ENCODE measurements at regions not wholly inside any gene's neighbourhood (a gene's known extent, or its start where the extent isn't known, plus 50 kb on each side); places are given as distances from the start of the nearest gene placed in this dataset.
"Not testable (repeated sequence)": the region's sequence is repeated elsewhere in the genome, so short reads cannot be mapped to it uniquely, and the experiment has no call there.

- H3K27ac ChIP-seq, result no peak overlapping the region
- H3K9me3 ChIP-seq (ENCODE audit: low read depth, low read length), result no peaks in the 10 kb centered on the region
- TF ChIP-seq EZH2 (IDR thresholded peaks at IDR 0.05) (no peak), POLR2AphosphoS5 (IDR thresholded peaks at IDR 0.05; ENCODE audit: borderline replicate concordance, low read depth, low read length) (no peak), FOXP2 (optimal IDR thresholded peaks at IDR 0.05; ENCODE audit: control extremely low read depth, extremely low read length, insufficient read depth) (no peak)
- no peak overlapping the region for H3K9ac ChIP-seq (ENCODE audit: insufficient read length)
- DNase-seq (ENCODE audit: low read depth, low spot score), result no peak
- H3K36me3 ChIP-seq (ENCODE audit: insufficient read depth, low read length), result no peaks in the 10 kb centered on the region
- no peak overlapping the region for H3K4me3 ChIP-seq
These were observed 135.2 kb upstream of the PODXL start for GRCh38 chr7:131691454-131692130.

DNA sequence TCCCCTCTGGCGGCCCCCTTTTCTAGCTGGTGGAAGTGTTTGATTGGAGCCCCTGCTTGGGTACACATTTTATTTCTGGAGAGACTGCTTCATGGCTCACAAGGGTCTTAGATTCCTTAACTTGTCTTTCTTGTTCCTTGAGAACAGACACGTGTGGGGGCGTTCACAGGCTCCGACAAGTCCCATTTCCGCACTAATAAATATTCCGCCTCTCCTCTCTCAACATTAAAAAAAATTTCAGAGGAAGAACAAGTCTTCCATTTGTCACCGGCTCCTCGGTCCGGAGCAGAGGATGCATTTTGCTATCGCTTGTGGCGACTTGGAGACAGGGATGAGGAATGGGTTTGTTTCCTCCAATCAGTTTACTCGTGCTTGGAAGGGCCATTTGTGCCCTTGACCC is 134.0 kb upstream of the PODXL start:
- TF ChIP-seq FOXP2 (optimal IDR thresholded peaks at IDR 0.05; ENCODE audit: control extremely low read depth, extremely low read length, insufficient read depth), result no peak
- TF ChIP-seq EZH2 (IDR thresholded peaks at IDR 0.05), result no peak
- no peak for TF ChIP-seq POLR2AphosphoS5 (IDR thresholded peaks at IDR 0.05; ENCODE audit: borderline replicate concordance, low read depth, low read length)
- H3K9ac ChIP-seq (ENCODE audit: insufficient read length), result no peak overlapping the region
- no peak overlapping the region for H3K27ac ChIP-seq
- no peaks in the 10 kb centered on the region for H3K9me3 ChIP-seq (ENCODE audit: low read depth, low read length)
- DNase-seq (ENCODE audit: low read depth, low spot score), result no peak
- H3K4me3 ChIP-seq, result no peak overlapping the region
- H3K36me3 ChIP-seq (ENCODE audit: insufficient read depth, low read length), result no peaks in the 10 kb centered on the region

GRCh38 chr7:131689662-131690234 is 133.3 kb upstream of the PODXL start:
- no peaks in the 10 kb centered on the region for H3K9me3 ChIP-seq (ENCODE audit: low read depth, low read length)
- no peak for DNase-seq (ENCODE audit: low read depth, low spot score)
- H3K4me3 ChIP-seq, result no peak overlapping the region
- no peak overlapping the region for H3K9ac ChIP-seq (ENCODE audit: insufficient read length)
- no peak for TF ChIP-seq POLR2AphosphoS5 (IDR thresholded peaks at IDR 0.05; ENCODE audit: borderline replicate concordance, low read depth, low read length)
- TF ChIP-seq FOXP2 (optimal IDR thresholded peaks at IDR 0.05; ENCODE audit: control extremely low read depth, extremely low read length, insufficient read depth), result no peak
- TF ChIP-seq EZH2 (IDR thresholded peaks at IDR 0.05), result no peak
- H3K36me3 ChIP-seq (ENCODE audit: insufficient read depth, low read length), result no peaks in the 10 kb centered on the region
- no peak overlapping the region for H3K27ac ChIP-seq

GRCh38 chr7:131688738-131689661 is 132.6 kb upstream of the PODXL start:
- no peak overlapping the region for H3K9ac ChIP-seq (ENCODE audit: insufficient read length)
- no peaks in the 10 kb centered on the region for H3K36me3 ChIP-seq (ENCODE audit: insufficient read depth, low read length)
- H3K4me3 ChIP-seq, result no peak overlapping the region
- no peak overlapping the region for H3K27ac ChIP-seq
- no peaks in the 10 kb centered on the region for H3K9me3 ChIP-seq (ENCODE audit: low read depth, low read length)
- DNase-seq (ENCODE audit: low read depth, low spot score), result peak; percentile 16
- TF ChIP-seq FOXP2 (optimal IDR thresholded peaks at IDR 0.05; ENCODE audit: control extremely low read depth, extremely low read length, insufficient read depth), result no peak
- no peak for TF ChIP-seq EZH2 (IDR thresholded peaks at IDR 0.05)
- TF ChIP-seq POLR2AphosphoS5 (IDR thresholded peaks at IDR 0.05; ENCODE audit: borderline replicate concordance, low read depth, low read length), result no peak

DNA sequence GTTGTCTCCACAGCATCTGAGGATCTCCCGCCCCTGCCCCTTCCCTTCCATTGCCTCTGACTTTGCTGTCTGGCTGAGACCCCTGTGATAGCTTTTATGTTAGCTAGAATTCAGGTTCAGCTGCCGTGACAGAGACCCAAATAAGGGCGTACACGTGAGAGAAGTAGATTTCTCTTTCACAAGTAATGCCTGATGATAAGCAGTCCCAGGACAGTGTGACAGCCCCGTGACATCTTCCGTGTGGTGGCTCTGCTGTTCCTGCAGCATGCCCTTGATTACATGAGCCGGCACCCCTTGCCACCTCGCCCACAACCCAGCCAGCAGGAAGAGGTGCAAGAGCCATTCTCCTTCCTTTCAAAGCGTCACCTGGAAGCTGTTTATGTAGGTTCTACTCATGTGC is 130.9 kb upstream of the PODXL start:
- DNase-seq (ENCODE audit: low read depth, low spot score), result no peak
- H3K36me3 ChIP-seq (ENCODE audit: insufficient read depth, low read length), result no peaks in the 10 kb centered on the region
- H3K9me3 ChIP-seq (ENCODE audit: low read depth, low read length), result no peaks in the 10 kb centered on the region
- H3K27ac ChIP-seq, result no peak overlapping the region
- TF ChIP-seq EZH2 (IDR thresholded peaks at IDR 0.05) (no peak), FOXP2 (optimal IDR thresholded peaks at IDR 0.05; ENCODE audit: control extremely low read depth, extremely low read length, insufficient read depth) (no peak), POLR2AphosphoS5 (IDR thresholded peaks at IDR 0.05; ENCODE audit: borderline replicate concordance, low read depth, low read length) (no peak)
- no peak overlapping the region for H3K9ac ChIP-seq (ENCODE audit: insufficient read length)
- no peak overlapping the region for H3K4me3 ChIP-seq

GRCh38 chr7:131686833-131687232 is 130.4 kb upstream of the PODXL start:
- no peak overlapping the region for H3K4me3 ChIP-seq
- H3K27ac ChIP-seq, result no peak overlapping the region
- no peaks in the 10 kb centered on the region for H3K9me3 ChIP-seq (ENCODE audit: low read depth, low read length)
- DNase-seq (ENCODE audit: low read depth, low spot score), result no peak
- H3K36me3 ChIP-seq (ENCODE audit: insufficient read depth, low read length), result no peaks in the 10 kb centered on the region
- no peak overlapping the region for H3K9ac ChIP-seq (ENCODE audit: insufficient read length)
- TF ChIP-seq POLR2AphosphoS5 (IDR thresholded peaks at IDR 0.05; ENCODE audit: borderline replicate concordance, low read depth, low read length) (no peak), FOXP2 (optimal IDR thresholded peaks at IDR 0.05; ENCODE audit: control extremely low read depth, extremely low read length, insufficient read depth) (no peak), EZH2 (IDR thresholded peaks at IDR 0.05) (no peak)

GRCh38 chr7:131683536-131684125 is 127.2 kb upstream of the PODXL start:
- TF ChIP-seq FOXP2 (optimal IDR thresholded peaks at IDR 0.05; ENCODE audit: control extremely low read depth, extremely low read length, insufficient read depth) (no peak), POLR2AphosphoS5 (IDR thresholded peaks at IDR 0.05; ENCODE audit: borderline replicate concordance, low read depth, low read length) (no peak), EZH2 (IDR thresholded peaks at IDR 0.05) (no peak)
- Histone ChIP-seq H3K9ac (ENCODE audit: insufficient read length) (no peak overlapping the region), H3K9me3 (ENCODE audit: low read depth, low read length) (no peaks in the 10 kb centered on the region), H3K4me3 (no peak overlapping the region), H3K27ac (no peak overlapping the region), H3K36me3 (ENCODE audit: insufficient read depth, low read length) (no peaks in the 10 kb centered on the region)
- DNase-seq (ENCODE audit: low read depth, low spot score), result no peak

DNA sequence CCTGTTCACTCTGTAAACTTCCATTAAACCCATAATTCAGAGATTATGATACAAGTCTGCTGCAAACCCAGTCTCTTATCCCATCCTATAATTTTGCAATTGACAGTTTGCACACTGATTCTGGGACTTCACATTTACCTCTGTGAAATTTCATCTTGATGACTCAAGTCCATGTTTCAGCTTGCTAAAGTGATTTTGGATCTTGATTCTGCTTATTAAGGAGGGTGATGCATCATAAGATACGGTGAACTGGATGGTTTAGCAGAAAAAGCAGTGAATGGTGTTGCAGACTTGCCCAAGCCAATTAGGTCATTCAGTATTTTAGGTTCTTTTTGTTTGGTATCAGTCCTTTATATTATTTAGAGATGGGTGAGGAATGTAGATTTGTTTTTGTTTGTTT is 125.5 kb upstream of the PODXL start:
- no peak for DNase-seq (ENCODE audit: low read depth, low spot score)
- no peak overlapping the region for H3K4me3 ChIP-seq
- no peak overlapping the region for H3K27ac ChIP-seq
- no peaks in the 10 kb centered on the region for H3K36me3 ChIP-seq (ENCODE audit: insufficient read depth, low read length)
- H3K9ac ChIP-seq (ENCODE audit: insufficient read length), result no peak overlapping the region
- H3K9me3 ChIP-seq (ENCODE audit: low read depth, low read length), result no peaks in the 10 kb centered on the region
- TF ChIP-seq POLR2AphosphoS5 (IDR thresholded peaks at IDR 0.05; ENCODE audit: borderline replicate concordance, low read depth, low read length), result no peak
- TF ChIP-seq FOXP2 (optimal IDR thresholded peaks at IDR 0.05; ENCODE audit: control extremely low read depth, extremely low read length, insufficient read depth), result no peak
- no peak for TF ChIP-seq EZH2 (IDR thresholded peaks at IDR 0.05)

GRCh38 chr7:131679071-131679470 is 122.6 kb upstream of the PODXL start:
- not testable (repeated sequence) for H3K36me3 ChIP-seq (ENCODE audit: insufficient read depth, low read length); H3K27ac ChIP-seq; H3K4me3 ChIP-seq; H3K9ac ChIP-seq (ENCODE audit: insufficient read length); DNase-seq (ENCODE audit: low read depth, low spot score); H3K9me3 ChIP-seq (ENCODE audit: low read depth, low read length)

DNA sequence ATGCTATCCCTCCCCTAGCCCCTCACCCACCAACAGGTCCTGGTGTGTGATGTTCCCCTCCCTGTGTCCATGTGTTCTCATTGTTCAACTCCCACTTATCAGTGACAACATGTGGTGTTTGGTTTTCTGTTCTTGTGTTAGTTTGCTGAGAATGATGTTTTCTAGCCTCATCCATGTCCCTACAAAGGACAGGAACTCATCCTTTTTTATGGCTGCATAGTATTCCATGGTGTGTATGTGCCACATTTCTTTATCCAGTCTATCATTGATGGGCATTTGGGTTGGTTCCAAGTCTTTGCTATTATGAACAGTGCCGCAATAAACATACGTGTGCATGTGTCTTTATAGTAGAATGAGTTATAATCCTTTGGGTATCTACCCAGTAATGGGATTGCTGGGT is 120.4 kb upstream of the PODXL start:
- DNase-seq (ENCODE audit: low read depth, low spot score); H3K4me3 ChIP-seq; H3K9me3 ChIP-seq (ENCODE audit: low read depth, low read length); H3K27ac ChIP-seq; H3K9ac ChIP-seq (ENCODE audit: insufficient read length); H3K36me3 ChIP-seq (ENCODE audit: insufficient read depth, low read length): not testable (repeated sequence)
